ENCODE measurements at regions not wholly inside any gene's neighbourhood (a gene's known extent, or its start where the extent isn't known, plus 50 kb on each side); places are given as distances from the start of the nearest gene placed in this dataset.

GRCh38 chr2:146321175-146321574, 1523.7 kb upstream of the ACVR2A start:
- peak; percentile 20 for DNase-seq

GRCh38 chr2:146317959-146318358, 1526.9 kb upstream of the ACVR2A start:
- DNase-seq = peak; percentile 80

GRCh38 chr2:146312899-146313298, 1531.9 kb upstream of the ACVR2A start:
- DNase-seq = peak; percentile 59

- DNase-seq = no peak
Observed at GRCh38 chr2:146305164-146305563, 1539.7 kb upstream of the ACVR2A start.

- no peak for DNase-seq
Observed at GRCh38 chr2:146301287-146301686, 1543.5 kb upstream of the ACVR2A start.

GRCh38 chr2:146295080-146295670, 1549.7 kb upstream of the ACVR2A start:
- no peak for DNase-seq

GRCh38 chr2:146287281-146287680, 1557.5 kb upstream of the ACVR2A start:
- no peak for DNase-seq

GRCh38 chr2:146278881-146279280, 1565.9 kb upstream of the ACVR2A start:
- no peak for DNase-seq

GRCh38 chr2:146271131-146271831, 1573.5 kb upstream of the ACVR2A start:
- peak; percentile 15 for DNase-seq

GRCh38 chr2:146270618-146271017, 1574.2 kb upstream of the ACVR2A start:
- DNase-seq = no peak

GRCh38 chr2:146267093-146267492, 1577.7 kb upstream of the ACVR2A start:
- DNase-seq = peak; percentile 21

GRCh38 chr2:146265656-146266055, 1579.2 kb upstream of the ACVR2A start:
- no peak for DNase-seq

- no peak for DNase-seq
Observed at GRCh38 chr2:146262606-146263005, 1582.2 kb upstream of the ACVR2A start.

GRCh38 chr2:146260551-146260950, 1584.3 kb upstream of the ACVR2A start:
- DNase-seq = no peak

GRCh38 chr2:146259816-146260215, 1585.0 kb upstream of the ACVR2A start:
- DNase-seq = no peak

- DNase-seq = no peak
Observed at GRCh38 chr2:146258071-146258470, 1586.8 kb upstream of the ACVR2A start.

GRCh38 chr2:146252119-146252518, 1592.7 kb upstream of the ACVR2A start:
- no peak for DNase-seq

- peak; percentile 41 for DNase-seq
Observed at GRCh38 chr2:146251328-146251727, 1593.5 kb upstream of the ACVR2A start.

- DNase-seq = no peak
Observed at GRCh38 chr2:146246736-146247523, 1597.9 kb upstream of the ACVR2A start.

- DNase-seq = peak; percentile 89
Observed at GRCh38 chr2:146246002-146246735, 1598.7 kb upstream of the ACVR2A start.

GRCh38 chr2:146244830-146245229, 1600.0 kb upstream of the ACVR2A start:
- DNase-seq = peak; percentile 26

GRCh38 chr2:146244131-146244530, 1600.7 kb upstream of the ACVR2A start:
- DNase-seq = no peak

- no peak for DNase-seq
Observed at GRCh38 chr2:146241023-146241422, 1603.8 kb upstream of the ACVR2A start.
